ENCODE measurements at regions not wholly inside any gene's neighbourhood (a gene's known extent, or its start where the extent isn't known, plus 50 kb on each side); places are given as distances from the start of the nearest gene placed in this dataset.

GRCh38 chr2:41774011-41774605, 273.7 kb upstream of the PKDCC start:
- Histone ChIP-seq H3K36me3 (ENCODE audit: insufficient read depth) (no peaks in the 10 kb centered on the region), H3K27ac (ENCODE audit: low read depth) (no peak overlapping the region), H3K4me1 (ENCODE audit: insufficient read depth) (no peaks in the 10 kb centered on the region), H3K4me3 (ENCODE audit: low read depth, low read length) (no peak overlapping the region)
- WGBS, result 81% methylated on average over 3 of the region's 3 CpGs
- no peak for DNase-seq (ENCODE audit: extremely low spot score)

GRCh38 chr2:41775366-41776025, 272.3 kb upstream of the PKDCC start:
- Histone ChIP-seq H3K4me1 (ENCODE audit: insufficient read depth) (no peaks in the 10 kb centered on the region), H3K4me3 (ENCODE audit: low read depth, low read length) (no peak overlapping the region), H3K36me3 (ENCODE audit: insufficient read depth) (no peaks in the 10 kb centered on the region), H3K27ac (ENCODE audit: low read depth) (no peak overlapping the region)
- 81% methylated on average over 4 of the region's 4 CpGs for WGBS
- no peak for DNase-seq (ENCODE audit: extremely low spot score)

DNA sequence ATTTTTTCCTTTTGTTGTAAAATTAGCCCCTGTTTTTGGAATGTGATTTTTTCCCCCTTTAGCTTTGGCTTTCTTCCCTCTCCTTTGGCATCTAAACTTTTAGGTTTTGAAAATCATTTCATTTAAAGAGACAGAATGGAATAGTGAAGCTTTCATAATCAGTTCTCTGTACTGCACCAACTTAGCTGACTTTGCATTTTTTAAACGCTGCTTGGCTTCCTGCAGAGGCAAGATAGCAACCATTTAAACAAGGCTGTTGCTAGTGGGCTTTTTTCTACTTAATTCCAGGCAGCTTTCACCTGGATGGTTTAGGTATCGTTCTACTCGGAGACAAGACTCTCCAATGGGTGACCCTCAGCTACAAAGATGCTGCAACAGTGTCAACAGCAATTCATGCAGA, 267.9 kb upstream of the PKDCC start:
- WGBS, result 49% methylated on average over 3 of the region's 3 CpGs
- H3K4me3 ChIP-seq (ENCODE audit: low read depth, low read length), result no peak overlapping the region
- H3K36me3 ChIP-seq (ENCODE audit: insufficient read depth), result no peaks in the 10 kb centered on the region
- no peak for DNase-seq (ENCODE audit: extremely low spot score)
- no peak overlapping the region for H3K27ac ChIP-seq (ENCODE audit: low read depth)
- H3K4me1 ChIP-seq (ENCODE audit: insufficient read depth), result no peaks in the 10 kb centered on the region

DNA sequence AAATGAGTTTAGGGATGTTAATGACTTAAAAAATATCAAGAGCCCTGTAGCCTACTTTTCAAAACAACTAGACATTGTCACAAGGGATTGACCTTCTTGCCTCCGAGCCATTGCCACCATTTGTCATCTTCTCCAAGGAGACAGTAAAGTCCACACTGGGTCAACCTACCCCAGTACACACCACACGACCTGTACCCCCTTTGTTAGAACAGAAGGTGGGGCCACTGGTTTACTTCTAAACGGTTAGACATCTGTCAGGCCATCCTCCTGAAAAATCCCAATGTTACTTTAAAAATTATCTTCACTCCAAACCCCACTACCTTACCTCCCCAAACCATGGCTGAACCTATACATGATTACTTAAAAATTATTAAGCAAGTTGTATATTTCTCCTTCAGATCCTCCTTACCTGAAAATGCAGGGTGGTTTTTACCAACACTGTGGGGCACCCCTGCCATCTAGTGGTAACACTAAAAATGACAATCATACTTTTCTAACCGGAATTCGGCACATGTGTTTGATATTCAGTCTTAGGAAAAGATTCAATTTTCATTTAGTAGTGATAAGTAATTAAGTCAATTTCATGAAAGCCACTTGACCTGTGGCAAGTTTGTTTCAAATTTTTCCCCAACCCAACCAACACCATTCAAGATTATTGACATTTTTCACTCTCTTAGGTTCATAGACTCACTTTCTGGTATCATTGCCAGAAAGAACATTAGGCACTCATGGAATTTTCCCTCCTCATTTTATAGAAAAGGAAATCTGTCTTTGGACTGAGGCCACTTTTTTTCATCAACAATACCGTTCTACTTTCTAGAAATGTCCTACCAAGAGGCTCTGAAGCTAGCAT, 265.3 kb upstream of the PKDCC start:
- 44% methylated on average over 6 of the region's 6 CpGs for WGBS
- Histone ChIP-seq H3K4me1 (ENCODE audit: insufficient read depth) (no peaks in the 10 kb centered on the region), H3K4me3 (ENCODE audit: low read depth, low read length) (no peak overlapping the region), H3K36me3 (ENCODE audit: insufficient read depth) (no peaks in the 10 kb centered on the region), H3K27ac (ENCODE audit: low read depth) (no peak overlapping the region)
- DNase-seq (ENCODE audit: extremely low spot score), result no peak

GRCh38 chr2:41784496-41784895, 263.3 kb upstream of the PKDCC start:
- no peaks in the 10 kb centered on the region for H3K4me1 ChIP-seq (ENCODE audit: insufficient read depth)
- H3K4me3 ChIP-seq (ENCODE audit: low read depth, low read length), result no peak overlapping the region
- DNase-seq (ENCODE audit: extremely low spot score), result no peak
- H3K36me3 ChIP-seq (ENCODE audit: insufficient read depth), result no peaks in the 10 kb centered on the region
- whole genome bisulfite sequencing, result 90% methylated on average over 6 of the region's 6 CpGs
- H3K27ac ChIP-seq (ENCODE audit: low read depth), result no peak overlapping the region

DNA sequence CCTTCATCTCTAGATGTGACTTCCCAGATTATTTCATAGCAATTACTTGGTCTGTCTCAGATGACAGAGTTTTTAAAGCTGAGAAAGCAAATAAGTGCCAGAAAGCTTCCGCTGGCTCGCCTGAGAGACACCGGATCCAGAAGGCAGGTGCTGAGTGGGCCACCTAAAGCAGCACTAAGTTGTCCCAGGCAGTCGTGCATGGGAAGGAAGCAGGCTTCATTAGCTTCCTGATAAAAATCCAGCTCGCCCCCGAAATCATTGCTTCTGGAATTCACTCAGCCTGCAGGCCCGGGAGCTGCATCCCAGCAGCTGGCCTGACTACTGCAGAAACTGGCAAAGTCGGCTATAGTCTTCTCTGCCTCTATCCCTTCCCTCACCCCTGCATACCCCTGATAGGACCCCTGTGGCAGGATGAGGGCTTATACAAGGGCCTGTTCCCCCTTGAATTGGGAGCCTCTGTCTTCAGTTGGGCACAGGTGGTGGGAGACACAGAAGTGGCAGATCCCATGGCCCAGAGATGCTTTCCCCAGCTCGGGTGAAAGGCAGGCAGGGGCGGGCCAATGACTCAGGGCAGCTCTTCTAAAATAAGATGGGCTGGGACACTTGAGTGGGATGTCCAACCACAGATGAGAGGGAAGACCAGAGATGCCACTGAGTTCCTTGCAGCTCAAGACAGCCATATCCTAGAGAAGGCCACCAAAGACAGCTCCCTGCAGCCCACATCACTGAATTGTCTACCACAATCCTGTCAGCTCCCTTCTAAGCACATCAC, 262.4 kb upstream of the PKDCC start:
- Histone ChIP-seq H3K27ac (ENCODE audit: low read depth) (no peak overlapping the region), H3K36me3 (ENCODE audit: insufficient read depth) (no peaks in the 10 kb centered on the region), H3K4me1 (ENCODE audit: insufficient read depth) (no peaks in the 10 kb centered on the region), H3K4me3 (ENCODE audit: low read depth, low read length) (no peak overlapping the region)
- no peak for DNase-seq (ENCODE audit: extremely low spot score)
- 73% methylated on average over 10 of the region's 10 CpGs for WGBS

- no peak for DNase-seq (ENCODE audit: extremely low spot score)
- Histone ChIP-seq H3K36me3 (ENCODE audit: insufficient read depth) (no peaks in the 10 kb centered on the region), H3K4me1 (ENCODE audit: insufficient read depth) (no peaks in the 10 kb centered on the region), H3K4me3 (ENCODE audit: low read depth, low read length) (no peak overlapping the region), H3K27ac (ENCODE audit: low read depth) (no peak overlapping the region)
- 56% methylated on average over 1 of the region's 1 CpG for WGBS
These were observed 256.3 kb upstream of the PKDCC start for GRCh38 chr2:41791523-41791922.

GRCh38 chr2:41803361-41803760, 244.5 kb upstream of the PKDCC start:
- no peaks in the 10 kb centered on the region for H3K36me3 ChIP-seq (ENCODE audit: insufficient read depth)
- DNase-seq (ENCODE audit: extremely low spot score), result no peak
- H3K4me3 ChIP-seq (ENCODE audit: low read depth, low read length), result no peak overlapping the region
- no peaks in the 10 kb centered on the region for H3K4me1 ChIP-seq (ENCODE audit: insufficient read depth)
- H3K27ac ChIP-seq (ENCODE audit: low read depth), result no peak overlapping the region
- WGBS, result 72% methylated on average over 1 of the region's 1 CpG

DNA sequence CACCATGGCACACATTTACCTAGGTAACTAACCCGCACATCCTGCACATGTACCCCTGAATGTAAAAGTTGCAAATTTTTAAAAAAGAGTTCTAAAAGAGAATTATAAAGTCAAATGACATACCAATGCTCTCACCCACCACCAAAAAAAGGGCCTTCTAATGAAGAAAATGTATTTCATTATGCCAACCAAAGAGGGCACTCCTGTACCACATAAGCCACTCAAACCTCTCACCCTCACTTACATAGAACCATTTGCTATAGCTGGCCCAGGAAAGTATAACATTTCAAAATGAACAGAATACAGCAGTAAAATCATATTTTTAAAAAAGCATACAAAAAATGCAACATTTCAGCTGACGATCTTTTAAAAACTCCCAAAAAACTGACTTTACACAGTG, 241.5 kb upstream of the PKDCC start:
- no peaks in the 10 kb centered on the region for H3K36me3 ChIP-seq (ENCODE audit: insufficient read depth)
- no peak for DNase-seq (ENCODE audit: extremely low spot score)
- no peak overlapping the region for H3K4me3 ChIP-seq (ENCODE audit: low read depth, low read length)
- 96% methylated on average over 2 of the region's 2 CpGs for whole genome bisulfite sequencing
- no peak overlapping the region for H3K27ac ChIP-seq (ENCODE audit: low read depth)
- H3K4me1 ChIP-seq (ENCODE audit: insufficient read depth), result no peaks in the 10 kb centered on the region

- Histone ChIP-seq H3K4me1 (ENCODE audit: insufficient read depth) (no peaks in the 10 kb centered on the region), H3K36me3 (ENCODE audit: insufficient read depth) (no peaks in the 10 kb centered on the region), H3K27ac (ENCODE audit: low read depth) (no peak overlapping the region), H3K4me3 (ENCODE audit: low read depth, low read length) (no peak overlapping the region)
- WGBS, result 46% methylated on average over 2 of the region's 2 CpGs
- DNase-seq (ENCODE audit: extremely low spot score), result no peak
These were observed 226.7 kb upstream of the PKDCC start for GRCh38 chr2:41821167-41821566.

GRCh38 chr2:41826921-41827320, 220.9 kb upstream of the PKDCC start:
- no peaks in the 10 kb centered on the region for H3K4me1 ChIP-seq (ENCODE audit: insufficient read depth)
- DNase-seq (ENCODE audit: extremely low spot score), result no peak
- H3K4me3 ChIP-seq (ENCODE audit: low read depth, low read length), result no peak overlapping the region
- H3K36me3 ChIP-seq (ENCODE audit: insufficient read depth), result no peaks in the 10 kb centered on the region
- WGBS, result 80% methylated on average over 1 of the region's 1 CpG
- no peak overlapping the region for H3K27ac ChIP-seq (ENCODE audit: low read depth)

GRCh38 chr2:41827354-41827971, 220.4 kb upstream of the PKDCC start:
- no peak for DNase-seq (ENCODE audit: extremely low spot score)
- WGBS, result 50% methylated on average over 6 of the region's 6 CpGs
- Histone ChIP-seq H3K36me3 (ENCODE audit: insufficient read depth) (no peaks in the 10 kb centered on the region), H3K27ac (ENCODE audit: low read depth) (no peak overlapping the region), H3K4me3 (ENCODE audit: low read depth, low read length) (no peak overlapping the region), H3K4me1 (ENCODE audit: insufficient read depth) (no peaks in the 10 kb centered on the region)

DNA sequence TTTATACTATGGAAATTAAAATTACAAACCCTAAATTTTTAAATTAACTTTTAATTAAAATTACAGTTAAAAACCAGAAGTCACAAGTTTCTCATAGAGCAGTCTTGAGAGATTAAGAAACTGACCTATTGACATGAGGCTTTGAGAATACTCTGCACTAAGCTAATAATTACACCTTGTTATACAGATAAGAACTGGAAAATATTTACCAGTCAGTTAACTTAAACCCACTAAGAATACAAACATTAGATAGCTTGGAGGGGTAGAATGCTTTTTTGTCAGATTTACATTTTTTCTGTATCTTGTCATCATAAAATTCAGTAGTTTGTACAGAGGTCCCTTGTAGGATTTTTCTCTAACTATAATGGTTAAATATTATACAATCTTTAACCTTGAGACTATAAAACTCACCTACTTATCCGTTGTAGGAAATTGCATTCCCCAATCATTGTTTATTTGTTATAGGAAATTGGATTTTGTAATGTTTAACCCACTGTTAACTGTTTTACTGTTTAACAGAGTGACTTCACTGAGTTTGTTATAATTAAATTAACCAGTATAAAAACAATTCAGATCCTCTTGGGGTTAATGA, 219.7 kb upstream of the PKDCC start:
- Histone ChIP-seq H3K4me3 (ENCODE audit: low read depth, low read length) (no peak overlapping the region), H3K36me3 (ENCODE audit: insufficient read depth) (no peaks in the 10 kb centered on the region), H3K4me1 (ENCODE audit: insufficient read depth) (no peaks in the 10 kb centered on the region), H3K27ac (ENCODE audit: low read depth) (no peak overlapping the region)
- no peak for DNase-seq (ENCODE audit: extremely low spot score)
- 1% methylated on average over 1 of the region's 1 CpG for WGBS
